Spleen (tissue), 11 donors: ENCODE measurements at regions not wholly inside any gene's neighbourhood (a gene's known extent, or its start where the extent isn't known, plus 50 kb on each side); places are given as distances from the start of the nearest gene placed in this dataset.

Experiments used
- DNase-seq: peaks from one replicate; pipeline ENCODE4 v3.0.0-alpha.2; 2020
- H3K27ac ChIP-seq, 8 donors: fragments of 200-600 bp; sonication (generic) in 7 of 8; 1 replicate in 4 of 8; 2 replicates in 4 of 8; pipeline versions ENCODE4 v1.5.0 to v1.8.0; 2016 to 2021; ENCODE audit warnings: inconsistent platforms in 4 of 8, mild to moderate bottlenecking in 4 of 8, moderate library complexity in 1 of 8
- H3K27me3 ChIP-seq, 7 donors: fragments of 200-600 bp; sonication (generic) in 6 of 7; replicated peaks in 1 of 7; 1 replicate in 4 of 7; 2 replicates in 3 of 7; pipeline versions ENCODE4 v1.5.0 to v1.8.0; 2016 to 2021; ENCODE audit warnings: inconsistent platforms in 3 of 7, mild to moderate bottlenecking in 1 of 7
- H3K36me3 ChIP-seq, 6 donors: fragments of 200-600 bp; sonication (generic) in 5 of 6; 1 replicate in 4 of 6; 2 replicates in 2 of 6; pipeline versions ENCODE4 v1.5.0 to v1.8.0; 2016 to 2021; ENCODE audit warnings: inconsistent platforms in 2 of 6
- H3K4me1 ChIP-seq, 6 donors: fragments of 200-600 bp; sonication (generic) in 5 of 6; 1 replicate in 3 of 6; 2 replicates in 3 of 6; pipeline versions ENCODE4 v1.5.0 to v1.8.0; 2016 to 2021; ENCODE audit warnings: inconsistent platforms in 3 of 6
- H3K4me3 ChIP-seq, 8 donors: fragments of 200-600 bp; sonication (generic) in 7 of 8; 1 replicate in 4 of 8; 2 replicates in 4 of 8; pipeline versions ENCODE4 v1.5.0 to v1.8.0; 2016 to 2021; ENCODE audit warnings: inconsistent platforms in 4 of 8, mild to moderate bottlenecking in 4 of 8, moderate library complexity in 2 of 8
- H3K9me3 ChIP-seq, 8 donors: fragments of 200-600 bp; sonication (generic) in 7 of 8; 1 replicate in 4 of 8; 2 replicates in 4 of 8; pipeline versions ENCODE4 v1.5.0 to v1.8.0; 2016 to 2021; ENCODE audit warnings: inconsistent platforms in 4 of 8
- POLR2A ChIP-seq, 3 donors: fragments of 450-650 bp; IDR thresholded peaks; one replicate each; pipeline ENCODE4 v1.5.1; 2017; ENCODE audit warnings: antibody characterized with exemption in 3 of 3, mild to moderate bottlenecking in 1 of 3
- POLR2AphosphoS5 ChIP-seq, 3 donors: sonication (generic); formaldehyde crosslinking; IDR thresholded peaks; one replicate each; pipeline ENCODE4 v1.5.1; 2017; ENCODE audit warnings: antibody characterized with exemption in 3 of 3
- WGBS, 5 donors: extraction: QIAGEN DNeasy Blood & Tissue Kit in 3 of 5; methylation state at CpG; one replicate each; pipeline versions ENCODE4 v1.1.5 to v1.1.7; 2013 to 2018; 5-methylcytosine and 5-hydroxymethylcytosine counted together
- intact Hi-C: fragments of 100-400 bp; cut with DNase I; formaldehyde crosslinking; loops from one replicate; pipeline ENCODE4 v1.15.0; 2023; ENCODE audit warnings: low total_unique reads
- TF ChIP-seq, protein P1 (sequence below), 11 experiments: fragments of 200-600 bp in 7 of 11; fragments of 450-650 bp in 4 of 11; sonication (generic) in 4 of 11; IDR thresholded peaks in 8 of 11; conservative IDR thresholded peaks in 3 of 11; 1 replicate in 7 of 11; 2 replicates in 4 of 11; pipeline versions ENCODE4 v1.4.0 to v1.8.0; 2016 to 2021; ENCODE audit warnings: antibody characterized with exemption in 11 of 11, inconsistent platforms in 4 of 11, mild to moderate bottlenecking in 1 of 11
- donor health status: healthy with polysubstance abuse.
- donor health status: DM: no; HTN: no; CAD: no; lungs with moderate emphysema.
- donor health status: DM: no; HTN: no; CAD: no.
- donor health status: Bipolar disorder and iron deficiency.
- donor health status: healthy.
- donor health status: DM: no; HTN: no; CAD: no.
- donor health status: DM: yes; HTN: yes; CAD: no.

- H3K27ac ChIP-seq = no peak overlapping the region
- DNase-seq = no peak
- H3K36me3 ChIP-seq = no peaks in the 10 kb centered on the region
- TF ChIP-seq, protein P1, sequence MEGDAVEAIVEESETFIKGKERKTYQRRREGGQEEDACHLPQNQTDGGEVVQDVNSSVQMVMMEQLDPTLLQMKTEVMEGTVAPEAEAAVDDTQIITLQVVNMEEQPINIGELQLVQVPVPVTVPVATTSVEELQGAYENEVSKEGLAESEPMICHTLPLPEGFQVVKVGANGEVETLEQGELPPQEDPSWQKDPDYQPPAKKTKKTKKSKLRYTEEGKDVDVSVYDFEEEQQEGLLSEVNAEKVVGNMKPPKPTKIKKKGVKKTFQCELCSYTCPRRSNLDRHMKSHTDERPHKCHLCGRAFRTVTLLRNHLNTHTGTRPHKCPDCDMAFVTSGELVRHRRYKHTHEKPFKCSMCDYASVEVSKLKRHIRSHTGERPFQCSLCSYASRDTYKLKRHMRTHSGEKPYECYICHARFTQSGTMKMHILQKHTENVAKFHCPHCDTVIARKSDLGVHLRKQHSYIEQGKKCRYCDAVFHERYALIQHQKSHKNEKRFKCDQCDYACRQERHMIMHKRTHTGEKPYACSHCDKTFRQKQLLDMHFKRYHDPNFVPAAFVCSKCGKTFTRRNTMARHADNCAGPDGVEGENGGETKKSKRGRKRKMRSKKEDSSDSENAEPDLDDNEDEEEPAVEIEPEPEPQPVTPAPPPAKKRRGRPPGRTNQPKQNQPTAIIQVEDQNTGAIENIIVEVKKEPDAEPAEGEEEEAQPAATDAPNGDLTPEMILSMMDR (IDR thresholded peaks at IDR 0.05 in 8 of 11, conservative IDR thresholded peaks at IDR 0.05 in 3 of 11) = no peak
- no peak for TF ChIP-seq POLR2AphosphoS5 (IDR thresholded peaks at IDR 0.05)
- TF ChIP-seq POLR2A (IDR thresholded peaks at IDR 0.05) = no peak
- no peaks in the 10 kb centered on the region for H3K9me3 ChIP-seq
- H3K4me1 ChIP-seq = no peaks in the 10 kb centered on the region
- intact Hi-C loops = no loop called here
- H3K4me3 ChIP-seq = no peak overlapping the region
- no peaks in the 10 kb centered on the region for H3K27me3 ChIP-seq
- WGBS, 5 donors = 71 to 84% (median 79%) methylated on average over 1 of the region's 1 CpG
Observed at GRCh38 chr3:81237181-81237580, 524.3 kb downstream of the GBE1 start.

DNA sequence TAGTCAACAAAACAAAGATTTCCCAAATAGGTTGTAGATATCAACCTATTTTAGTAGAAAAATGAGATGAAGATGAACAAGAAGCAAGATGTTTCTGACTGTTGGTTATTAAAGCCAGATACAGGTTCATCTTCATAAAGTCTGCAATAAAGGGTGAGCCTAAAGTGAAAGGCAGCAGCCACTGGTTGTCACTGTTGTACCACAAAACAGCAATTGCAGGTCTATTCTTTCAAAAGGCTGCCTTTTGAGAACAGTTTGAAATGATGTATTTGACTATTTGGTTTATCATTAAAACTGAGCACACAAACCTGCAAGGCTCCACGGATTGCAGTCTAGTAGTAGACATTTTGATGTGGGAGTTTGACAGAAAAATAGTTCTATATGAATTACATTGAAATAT lies 543.4 kb downstream of the GBE1 start:
- no peak for TF ChIP-seq POLR2AphosphoS5 (IDR thresholded peaks at IDR 0.05)
- TF ChIP-seq, protein P1 (IDR thresholded peaks at IDR 0.05 in 8 of 11, conservative IDR thresholded peaks at IDR 0.05 in 3 of 11) = no peak
- TF ChIP-seq POLR2A (IDR thresholded peaks at IDR 0.05) = no peak
- DNase-seq = no peak
- Histone ChIP-seq H3K4me3 (no peak overlapping the region), H3K9me3 (no peaks in the 10 kb centered on the region), H3K36me3 (no peaks in the 10 kb centered on the region), H3K27me3 (no peaks in the 10 kb centered on the region), H3K27ac (no peak overlapping the region), H3K4me1 (no peaks in the 10 kb centered on the region)
- intact Hi-C loops = no loop called here
- 12 to 26% (median 18%) methylated on average over 1 of the region's 1 CpG for WGBS, 5 donors

- Histone ChIP-seq H3K4me3 (no peak overlapping the region), H3K27ac (no peak overlapping the region), H3K4me1 (no peaks in the 10 kb centered on the region), H3K9me3 (no peaks in the 10 kb centered on the region), H3K27me3 (no peaks in the 10 kb centered on the region), H3K36me3 (no peaks in the 10 kb centered on the region)
- 91 to 94% (median 94%) methylated on average over 2 of the region's 2 CpGs for WGBS, 5 donors
- intact Hi-C loops = no loop called here
- TF ChIP-seq, protein P1 (IDR thresholded peaks at IDR 0.05 in 8 of 11, conservative IDR thresholded peaks at IDR 0.05 in 3 of 11) = no peak
- TF ChIP-seq POLR2A (IDR thresholded peaks at IDR 0.05) (no peak), POLR2AphosphoS5 (IDR thresholded peaks at IDR 0.05) (no peak)
- DNase-seq = no peak
Observed at GRCh38 chr3:81217101-81217500, 544.3 kb downstream of the GBE1 start.

GRCh38 chr3:81216192-81216591 lies 545.3 kb downstream of the GBE1 start:
- DNase-seq = no peak
- 54 to 74% (median 62%) methylated on average over 4 of the region's 4 CpGs for WGBS, 5 donors
- Histone ChIP-seq H3K4me3 (no peak overlapping the region), H3K27me3 (no peaks in the 10 kb centered on the region), H3K27ac (no peak overlapping the region), H3K9me3 (no peaks in the 10 kb centered on the region), H3K36me3 (no peaks in the 10 kb centered on the region), H3K4me1 (no peaks in the 10 kb centered on the region)
- intact Hi-C loops = no loop called here
- no peak for TF ChIP-seq POLR2AphosphoS5 (IDR thresholded peaks at IDR 0.05)
- TF ChIP-seq, protein P1 (IDR thresholded peaks at IDR 0.05 in 8 of 11, conservative IDR thresholded peaks at IDR 0.05 in 3 of 11) = no peak
- TF ChIP-seq POLR2A (IDR thresholded peaks at IDR 0.05) = no peak
